ENCODE measurements at regions not wholly inside any gene's neighbourhood (a gene's known extent, or its start where the extent isn't known, plus 50 kb on each side); places are given as distances from the start of the nearest gene placed in this dataset.

- Histone ChIP-seq H3K9me3 (ENCODE audit: insufficient read depth, low read depth, low read length) (peaks cover 3% of the 10 kb centered on the region), H2AFZ (ENCODE audit: low read depth, low read length) (no peak overlapping the region), H3K4me3 (ENCODE audit: insufficient read depth, low read depth, low read length) (no peak overlapping the region), H3K36me3 (ENCODE audit: insufficient read depth, low read length) (no peaks in the 10 kb centered on the region), H3K4me1 (ENCODE audit: insufficient read depth, low read length) (no peaks in the 10 kb centered on the region), H3K9ac (ENCODE audit: low read length) (no peak overlapping the region), H3K79me2 (ENCODE audit: insufficient read depth, low read length) (no peaks in the 10 kb centered on the region), H4K20me1 (ENCODE audit: insufficient read depth, low read length) (no peaks in the 10 kb centered on the region), H3K27ac (ENCODE audit: low read depth, low read length) (no peak overlapping the region), H3K4me2 (ENCODE audit: low read length) (no peak overlapping the region), H3K27me3 (ENCODE audit: insufficient read depth, low read length) (peaks cover 19% of the 10 kb centered on the region)
- H3K9me3 Mint-ChIP-seq (ENCODE audit: unreplicated experiment), result peaks cover 2% of the 10 kb centered on the region
- H3K4me3 Mint-ChIP-seq (ENCODE audit: unreplicated experiment), result no peak overlapping the region
- no peaks in the 10 kb centered on the region for H3K36me3 Mint-ChIP-seq (ENCODE audit: low read depth, unreplicated experiment)
- H3K27ac Mint-ChIP-seq (ENCODE audit: unreplicated experiment), result no peak overlapping the region
- H3K27me3 Mint-ChIP-seq (ENCODE audit: low read depth, unreplicated experiment), result peaks cover 31% of the 10 kb centered on the region
- no peak for FAIRE-seq
- no peaks in the 10 kb centered on the region for H3K4me1 Mint-ChIP-seq (ENCODE audit: low read depth, unreplicated experiment)
- DNase-seq (ENCODE audit: low read depth), result no peak
- TF ChIP-seq CTCF (IDR thresholded peaks at IDR 0.05; ENCODE audit: insufficient read depth, low read depth, low read length), result no peak
- no peak for TF ChIP-seq EZH2 (IDR thresholded peaks at IDR 0.05; ENCODE audit: insufficient read depth, low read length)
These were observed 314.4 kb downstream of the SHQ1 start for GRCh38 chr3:72533591-72534473.

- no peak overlapping the region for H2AFZ ChIP-seq (ENCODE audit: low read depth, low read length)
- no peak overlapping the region for H3K27ac Mint-ChIP-seq (ENCODE audit: unreplicated experiment)
- no peaks in the 10 kb centered on the region for H3K4me1 Mint-ChIP-seq (ENCODE audit: low read depth, unreplicated experiment)
- H3K27me3 Mint-ChIP-seq (ENCODE audit: low read depth, unreplicated experiment), result peaks cover 36% of the 10 kb centered on the region
- H3K4me3 Mint-ChIP-seq (ENCODE audit: unreplicated experiment), result no peak overlapping the region
- H3K27me3 ChIP-seq (ENCODE audit: insufficient read depth, low read length), result peaks cover 19% of the 10 kb centered on the region
- TF ChIP-seq EZH2 (IDR thresholded peaks at IDR 0.05; ENCODE audit: insufficient read depth, low read length) (no peak), CTCF (IDR thresholded peaks at IDR 0.05; ENCODE audit: insufficient read depth, low read depth, low read length) (no peak)
- H4K20me1 ChIP-seq (ENCODE audit: insufficient read depth, low read length), result no peaks in the 10 kb centered on the region
- H3K79me2 ChIP-seq (ENCODE audit: insufficient read depth, low read length), result no peaks in the 10 kb centered on the region
- no peak overlapping the region for H3K27ac ChIP-seq (ENCODE audit: low read depth, low read length)
- no peak overlapping the region for H3K4me3 ChIP-seq (ENCODE audit: insufficient read depth, low read depth, low read length)
- FAIRE-seq (no peak), DNase-seq (ENCODE audit: low read depth) (no peak)
- H3K9ac ChIP-seq (ENCODE audit: low read length), result no peak overlapping the region
- H3K36me3 Mint-ChIP-seq (ENCODE audit: low read depth, unreplicated experiment), result no peaks in the 10 kb centered on the region
- no peaks in the 10 kb centered on the region for H3K36me3 ChIP-seq (ENCODE audit: insufficient read depth, low read length)
- peaks cover 3% of the 10 kb centered on the region for H3K9me3 ChIP-seq (ENCODE audit: insufficient read depth, low read depth, low read length)
- no peak overlapping the region for H3K4me2 ChIP-seq (ENCODE audit: low read length)
- H3K4me1 ChIP-seq (ENCODE audit: insufficient read depth, low read length), result no peaks in the 10 kb centered on the region
- peaks cover 2% of the 10 kb centered on the region for H3K9me3 Mint-ChIP-seq (ENCODE audit: unreplicated experiment)
These were observed 317.8 kb downstream of the SHQ1 start for GRCh38 chr3:72530426-72530825.

DNA sequence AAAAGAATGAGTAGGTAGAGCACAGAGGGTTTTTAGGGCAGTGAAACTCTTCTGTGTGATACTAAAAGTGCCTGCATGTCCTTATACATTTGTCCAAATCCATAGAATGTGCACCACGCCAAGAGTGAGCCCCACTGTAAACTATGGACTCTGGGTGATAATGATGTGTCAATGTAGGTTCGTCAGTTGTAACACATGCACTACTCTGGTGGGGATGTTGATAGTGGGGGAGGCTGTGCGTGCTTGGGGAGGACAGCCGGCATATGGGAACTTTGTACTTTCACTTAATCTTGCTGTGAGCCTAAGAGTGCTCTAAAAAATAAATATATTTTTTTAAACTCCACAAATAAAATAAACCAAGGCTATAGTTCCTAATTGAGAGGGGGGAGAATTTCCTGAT lies 319.2 kb downstream of the SHQ1 start:
- H3K9ac ChIP-seq (ENCODE audit: low read length), result no peak overlapping the region
- FAIRE-seq (no peak), DNase-seq (ENCODE audit: low read depth) (no peak)
- no peaks in the 10 kb centered on the region for H3K4me1 ChIP-seq (ENCODE audit: insufficient read depth, low read length)
- H4K20me1 ChIP-seq (ENCODE audit: insufficient read depth, low read length), result no peaks in the 10 kb centered on the region
- TF ChIP-seq EZH2 (IDR thresholded peaks at IDR 0.05; ENCODE audit: insufficient read depth, low read length), result no peak
- TF ChIP-seq CTCF (IDR thresholded peaks at IDR 0.05; ENCODE audit: insufficient read depth, low read depth, low read length), result no peak
- peaks cover 19% of the 10 kb centered on the region for H3K27me3 ChIP-seq (ENCODE audit: insufficient read depth, low read length)
- no peak overlapping the region for H2AFZ ChIP-seq (ENCODE audit: low read depth, low read length)
- Mint-ChIP-seq H3K4me3 (ENCODE audit: unreplicated experiment) (no peak overlapping the region), H3K4me1 (ENCODE audit: low read depth, unreplicated experiment) (no peaks in the 10 kb centered on the region), H3K27me3 (ENCODE audit: low read depth, unreplicated experiment) (peaks cover 33% of the 10 kb centered on the region), H3K9me3 (ENCODE audit: unreplicated experiment) (peaks cover 2% of the 10 kb centered on the region), H3K36me3 (ENCODE audit: low read depth, unreplicated experiment) (no peaks in the 10 kb centered on the region), H3K27ac (ENCODE audit: unreplicated experiment) (no peak overlapping the region)
- H3K36me3 ChIP-seq (ENCODE audit: insufficient read depth, low read length), result no peaks in the 10 kb centered on the region
- H3K27ac ChIP-seq (ENCODE audit: low read depth, low read length), result no peak overlapping the region
- peaks cover 3% of the 10 kb centered on the region for H3K9me3 ChIP-seq (ENCODE audit: insufficient read depth, low read depth, low read length)
- H3K4me2 ChIP-seq (ENCODE audit: low read length), result no peak overlapping the region
- H3K4me3 ChIP-seq (ENCODE audit: insufficient read depth, low read depth, low read length), result no peak overlapping the region
- H3K79me2 ChIP-seq (ENCODE audit: insufficient read depth, low read length), result no peaks in the 10 kb centered on the region

All from astrocyte (in vitro differentiated cells and primary cell).